ENCODE measurements at regions not wholly inside any gene's neighbourhood (a gene's known extent, or its start where the extent isn't known, plus 50 kb on each side); places are given as distances from the start of the nearest gene placed in this dataset.
"Not testable (repeated sequence)": the region's sequence is repeated elsewhere in the genome, so short reads cannot be mapped to it uniquely, and the experiment has no call there.

DNA sequence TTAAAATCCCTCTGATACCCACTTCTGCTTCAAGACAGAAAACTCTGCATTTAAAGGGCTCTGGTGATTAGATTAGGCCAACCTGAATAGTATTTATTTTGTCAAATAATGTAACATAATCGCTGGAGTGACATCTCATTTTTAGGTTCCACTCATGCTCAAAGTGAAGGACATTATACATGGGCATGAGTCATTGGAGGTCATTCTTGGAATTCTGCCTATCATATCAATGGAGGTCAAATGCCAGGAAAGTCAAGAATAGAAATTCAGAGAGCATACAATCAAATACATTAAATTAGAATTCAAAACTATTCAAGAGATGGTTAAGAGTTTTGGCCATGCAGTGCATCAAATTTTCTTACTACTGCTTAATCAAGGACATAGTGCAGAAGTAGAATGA is 50.8 kb upstream of the PRSS1 start:
- ATAC-seq: no peak

DNA sequence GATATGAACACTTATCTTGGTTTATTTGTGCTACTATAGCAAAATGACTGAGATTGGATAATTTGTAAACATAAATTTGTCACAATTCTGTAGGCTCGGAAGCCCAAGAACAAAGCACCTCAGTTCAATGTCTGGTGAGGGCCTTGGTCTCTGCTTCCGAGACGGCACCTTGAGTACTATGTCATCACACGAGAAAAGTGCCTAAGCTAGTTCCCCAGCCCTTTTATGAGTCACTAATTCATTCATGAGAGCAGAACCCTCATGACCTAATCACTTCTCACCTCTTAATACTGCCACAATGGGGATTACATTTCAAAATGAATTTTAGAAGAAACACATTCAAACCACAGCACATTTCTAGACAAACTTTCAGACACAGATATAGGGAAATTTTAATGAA is 52.0 kb upstream of the PRSS1 start:
- peak; percentile 35 to 78 for ATAC-seq

DNA sequence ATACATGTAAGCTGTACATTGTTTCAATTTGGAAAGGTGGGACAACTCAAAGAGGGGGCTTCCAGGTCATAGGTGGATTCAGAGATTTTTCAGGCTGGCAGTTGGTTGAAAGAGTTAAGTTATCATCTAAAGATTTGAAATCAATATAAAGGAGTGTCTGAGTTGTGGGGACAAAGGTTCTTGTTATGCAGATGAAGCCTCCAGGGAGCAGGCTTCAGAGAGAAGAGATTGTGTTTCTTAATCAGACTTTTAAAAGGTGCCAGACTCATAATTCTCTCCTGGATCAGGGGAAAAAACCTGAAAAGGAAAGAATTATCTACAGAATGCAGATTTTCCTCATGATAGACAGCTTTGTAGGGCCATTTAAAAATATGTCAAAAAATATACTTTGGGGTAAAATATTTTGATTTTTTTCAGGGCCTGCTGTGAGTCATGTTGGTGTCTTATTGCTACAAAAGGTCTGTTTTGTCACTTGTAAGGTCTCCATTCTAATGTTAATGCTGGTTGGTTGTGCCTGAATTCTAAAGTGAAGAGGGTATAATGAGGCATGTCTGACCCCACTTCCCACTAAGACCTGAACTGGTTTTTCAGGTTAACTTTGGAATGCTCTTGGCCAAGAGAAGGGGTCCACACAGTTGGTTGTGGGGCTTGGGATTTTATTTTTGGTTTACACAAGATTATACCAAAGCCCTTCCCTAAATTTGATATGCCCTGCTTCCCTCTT is 52.7 kb upstream of the PRSS1 start:
- no peak for ATAC-seq

DNA sequence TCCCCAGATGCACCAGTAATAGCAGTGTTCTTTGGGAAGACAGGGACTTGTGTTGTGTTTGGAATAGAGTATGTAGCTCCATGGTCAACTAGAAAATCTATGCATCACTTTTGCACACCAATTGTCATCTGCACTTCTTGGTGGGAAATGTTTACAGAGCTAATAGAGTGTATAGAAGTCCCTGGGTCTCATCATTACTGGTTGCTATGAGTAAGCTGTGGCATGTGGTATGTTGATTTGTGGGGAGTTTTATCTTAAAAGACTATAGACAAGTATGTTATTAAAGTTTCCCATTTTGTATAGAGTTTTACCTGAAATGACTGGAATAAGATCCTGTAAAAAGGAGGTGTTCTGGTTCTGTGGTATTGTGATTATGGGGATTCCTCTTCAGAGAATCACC is 55.4 kb upstream of the PRSS1 start:
- ATAC-seq: no peak

DNA sequence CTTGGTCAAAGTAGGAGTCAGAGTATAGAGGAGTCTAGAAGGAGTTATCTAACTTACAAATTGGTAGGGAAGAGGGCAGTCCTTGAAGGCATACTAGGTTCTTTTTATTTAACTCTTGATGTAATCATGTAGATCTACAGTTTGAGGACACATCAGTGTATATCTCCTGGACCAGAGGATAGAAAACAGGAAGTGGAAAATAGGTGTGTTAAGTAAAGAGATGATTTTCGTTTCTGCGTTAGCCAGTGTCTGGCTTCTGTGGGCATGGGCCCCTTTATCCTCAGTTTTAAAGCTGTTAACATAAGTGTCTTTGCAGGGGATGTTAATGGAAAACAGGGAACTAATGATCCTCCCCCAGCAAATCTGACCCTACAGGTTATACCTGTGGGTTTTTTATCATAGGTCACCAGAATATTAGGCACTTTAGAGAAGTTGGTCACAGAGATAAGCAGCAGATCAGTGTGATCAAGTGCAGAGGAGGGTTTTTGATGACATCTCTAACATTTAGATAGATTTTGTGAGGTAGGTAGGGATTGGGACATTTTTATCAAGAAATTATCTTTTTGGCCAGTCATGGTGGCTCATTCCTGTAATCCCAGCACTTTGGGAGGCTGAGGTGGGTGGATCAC is 58.6 kb upstream of the PRSS1 start:
- ATAC-seq: no peak

DNA sequence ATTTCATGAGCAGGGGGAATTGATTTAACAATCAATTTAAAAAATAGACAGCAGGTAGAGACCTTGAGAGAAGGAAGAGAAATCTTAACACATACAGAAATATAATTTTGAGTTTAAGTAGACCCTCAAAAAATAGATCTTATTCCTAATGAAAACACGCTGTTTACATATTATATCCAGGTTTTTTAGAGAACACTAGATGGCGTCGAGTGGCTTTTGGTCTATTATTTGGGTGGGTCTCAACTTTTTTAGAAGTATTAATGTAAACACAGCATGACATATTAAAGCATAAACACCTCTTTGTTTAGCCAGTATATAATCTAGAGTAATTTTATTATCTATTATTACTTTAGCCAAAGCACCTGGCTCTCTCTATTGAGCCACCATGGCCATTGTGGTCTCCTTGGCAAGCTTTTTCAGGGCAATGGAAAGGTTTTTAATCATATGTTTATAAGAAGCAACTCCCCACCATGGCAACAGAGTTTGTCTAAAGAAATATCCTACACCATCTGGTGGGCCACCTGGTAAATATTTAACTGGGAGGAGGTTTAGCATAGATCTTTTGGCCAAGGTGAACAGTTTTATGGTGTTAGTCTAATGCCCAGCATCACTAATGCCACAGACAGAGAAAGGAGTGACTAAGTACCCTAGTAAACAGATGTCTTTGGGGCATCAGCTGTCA is 59.7 kb upstream of the PRSS1 start:
- no peak for ATAC-seq

DNA sequence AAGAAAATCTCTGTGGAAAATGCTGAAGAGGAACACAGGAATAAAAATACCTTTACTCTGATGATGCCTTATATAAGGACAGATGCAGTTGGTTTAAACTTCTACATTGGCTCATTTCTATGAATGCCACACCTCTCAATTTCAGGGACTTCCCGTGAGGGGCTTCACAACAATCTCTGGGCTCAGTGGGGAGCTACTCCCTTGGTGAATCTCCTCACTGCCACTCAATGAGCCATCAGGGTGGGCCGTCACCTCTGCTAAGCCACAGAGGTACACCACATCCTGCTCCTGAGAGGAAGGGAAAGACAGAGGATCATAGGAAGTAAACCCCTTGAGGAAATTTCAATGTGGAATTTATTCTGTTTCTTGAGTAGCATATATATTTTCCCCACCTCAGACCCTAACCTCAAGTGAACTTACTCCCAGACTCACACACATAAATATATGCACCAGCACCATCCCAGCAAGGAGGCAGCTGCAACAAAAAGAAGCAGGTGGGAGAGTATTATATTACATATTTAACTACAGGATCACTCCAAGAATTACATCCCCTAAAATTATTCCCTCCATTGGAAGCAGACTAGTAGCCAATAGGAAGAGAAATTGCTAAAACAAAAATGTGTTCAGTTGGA is 63.3 kb upstream of the PRSS1 start:
- ATAC-seq: no peak

DNA sequence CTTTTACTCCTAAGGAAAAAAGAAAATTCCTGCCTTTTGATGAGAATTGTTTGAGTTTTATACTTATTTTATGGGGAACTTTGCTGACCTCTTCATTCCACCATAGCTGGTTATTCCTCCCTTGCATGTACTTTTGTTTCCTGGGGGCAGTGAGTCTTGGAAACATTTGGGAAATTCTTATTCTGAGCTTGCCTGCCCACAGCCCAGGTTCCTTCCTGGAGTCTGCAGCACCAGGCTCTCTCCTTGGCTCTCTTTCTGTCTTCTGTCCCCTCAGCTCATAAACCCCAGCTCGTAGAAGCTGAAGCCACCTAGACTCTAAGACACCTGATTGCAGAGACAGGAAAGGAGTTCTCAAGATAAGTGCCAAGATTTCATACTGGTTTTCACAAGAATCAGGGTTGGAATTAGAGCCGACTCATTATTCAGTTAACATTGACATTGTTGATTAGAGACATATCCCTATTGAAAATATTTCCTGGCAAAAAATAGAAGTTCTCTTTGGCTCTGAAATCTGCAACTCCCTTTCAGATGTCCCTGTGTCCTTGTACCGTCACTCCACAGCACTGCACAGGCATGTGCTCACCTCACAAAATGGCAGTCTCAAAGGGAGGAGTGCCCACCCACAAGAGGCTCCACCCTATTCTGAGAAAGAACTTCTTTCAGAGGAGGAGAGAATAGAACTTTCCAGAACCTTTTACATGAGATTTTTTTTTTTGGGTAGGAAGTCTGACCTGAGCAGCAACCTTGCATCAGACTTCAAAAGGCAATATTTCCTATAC is 67.8 kb upstream of the PRSS1 start:
- no peak for ATAC-seq

DNA sequence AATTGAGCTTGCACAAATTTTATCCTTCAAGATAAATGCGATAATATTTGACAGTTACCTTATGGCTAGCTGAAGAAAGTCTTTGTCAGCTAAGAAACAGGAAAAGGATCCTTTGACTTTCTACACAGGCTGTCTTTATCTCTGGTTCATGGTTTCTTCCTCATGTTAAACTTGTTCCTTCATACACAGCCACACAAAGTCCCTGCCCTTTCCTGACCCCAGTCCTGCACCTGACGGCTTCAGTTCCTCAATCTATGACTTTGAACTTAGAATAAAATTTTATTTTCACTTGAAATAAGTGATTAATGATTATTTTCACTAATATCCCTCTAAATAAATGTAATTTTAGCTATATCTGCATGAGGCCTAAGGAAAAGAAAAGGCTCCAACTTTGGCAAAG is 77.8 kb upstream of the PRSS1 start:
- no peak for ATAC-seq

DNA sequence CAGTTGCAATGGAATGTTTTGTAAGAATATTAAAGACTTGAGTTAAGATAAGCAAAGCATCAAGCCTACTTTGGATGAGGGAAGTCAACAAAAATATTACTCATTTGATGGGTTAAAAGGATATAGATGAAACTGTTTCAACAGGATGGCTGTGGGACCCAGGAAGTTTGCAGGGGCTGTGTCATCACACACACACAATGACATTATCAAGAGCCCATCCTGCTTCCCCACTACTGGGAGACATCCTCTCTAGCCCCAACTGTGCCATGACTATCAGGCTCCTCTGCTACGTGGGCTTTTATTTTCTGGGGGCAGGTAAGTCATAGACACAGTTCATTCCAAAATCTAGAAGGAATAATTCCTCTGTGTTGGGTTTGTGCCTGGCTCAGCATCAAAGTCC is 78.8 kb upstream of the PRSS1 start:
- ATAC-seq: no peak

DNA sequence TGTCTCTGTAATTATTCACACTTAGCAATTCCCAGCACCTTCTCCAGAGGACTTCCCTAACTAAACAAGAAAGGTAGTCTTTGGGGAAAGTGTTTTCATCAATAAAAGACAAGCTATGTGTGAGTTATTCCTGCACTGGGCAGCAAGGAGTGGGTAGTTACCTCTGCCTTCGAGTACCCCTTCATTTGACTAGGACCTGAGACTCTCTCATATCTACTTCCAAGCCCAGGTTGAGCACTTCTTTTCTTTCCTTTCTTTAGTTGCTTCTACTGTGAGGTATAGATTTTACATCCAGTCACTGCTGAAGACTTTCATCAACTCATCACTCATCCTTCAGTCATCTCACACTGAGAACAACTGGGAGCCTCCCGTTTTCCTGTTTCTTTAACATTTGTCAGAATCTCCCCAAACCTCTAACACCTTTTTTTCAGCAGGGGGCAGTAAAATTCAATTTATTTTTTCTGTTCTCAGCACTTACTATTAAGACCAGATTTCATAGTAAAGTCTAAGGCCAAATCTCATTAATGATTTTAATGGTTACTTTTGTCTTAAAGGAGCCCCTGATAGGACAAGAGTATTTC is 80.1 kb upstream of the PRSS1 start:
- peak in 1 of 2 donors; percentile 24 for ATAC-seq

DNA sequence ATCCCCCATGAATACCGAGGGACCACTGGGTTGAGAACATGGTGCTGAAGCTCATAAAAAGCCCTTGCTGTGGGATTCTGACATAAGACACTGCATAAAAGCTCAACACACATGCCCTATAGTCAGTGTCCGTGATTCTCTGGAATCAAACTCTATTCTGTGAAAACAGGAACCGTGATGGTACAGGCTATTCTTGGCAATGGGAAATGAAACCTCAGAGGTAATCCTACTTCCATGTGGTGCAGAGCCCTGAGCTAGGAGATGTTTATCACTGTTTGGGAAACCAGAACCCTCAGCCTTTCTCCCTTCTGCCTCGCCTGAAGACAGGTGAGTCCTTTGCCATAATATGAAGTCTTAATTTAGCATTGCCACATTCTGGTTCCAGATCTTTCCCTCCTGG is 80.8 kb upstream of the PRSS1 start:
- no peak for ATAC-seq

DNA sequence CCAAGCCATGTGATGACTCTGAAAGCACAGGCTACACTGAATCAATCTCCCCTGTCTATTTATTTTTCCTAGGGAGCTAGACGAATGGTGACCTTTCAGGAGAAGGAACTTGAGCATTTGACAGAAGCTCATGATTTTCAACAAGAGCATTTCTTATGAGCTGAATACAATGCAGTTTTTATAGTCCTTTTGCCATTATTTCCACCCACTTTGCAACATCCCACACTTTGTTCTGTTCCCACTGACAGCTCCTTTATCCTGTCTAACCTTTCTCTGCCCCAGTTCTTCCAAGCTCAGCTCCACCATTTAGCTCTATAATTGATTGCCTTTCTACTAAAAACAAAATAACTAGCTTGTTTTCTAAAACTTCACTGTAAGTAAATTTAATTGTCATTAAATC is 91.9 kb upstream of the PRSS1 start:
- no peak for ATAC-seq

DNA sequence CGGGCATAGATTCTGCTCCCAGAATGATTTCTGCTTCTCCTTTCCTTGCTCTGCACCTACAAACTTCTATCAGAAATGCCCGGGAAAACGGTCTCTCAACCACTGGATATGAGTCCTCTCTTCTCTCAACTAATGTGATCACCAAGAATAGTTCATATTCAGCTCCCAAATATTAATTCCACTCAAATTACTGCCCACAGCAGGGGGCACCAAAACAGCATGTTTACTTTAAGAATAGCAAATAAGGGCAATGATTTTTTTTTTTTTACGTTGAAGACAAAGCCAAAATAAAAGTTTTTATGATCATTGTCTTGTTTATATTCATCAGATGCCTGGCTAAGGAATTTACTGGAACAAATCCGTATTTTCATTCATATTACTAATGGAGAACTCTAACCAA is 94.9 kb upstream of the PRSS1 start:
- ATAC-seq: no peak

DNA sequence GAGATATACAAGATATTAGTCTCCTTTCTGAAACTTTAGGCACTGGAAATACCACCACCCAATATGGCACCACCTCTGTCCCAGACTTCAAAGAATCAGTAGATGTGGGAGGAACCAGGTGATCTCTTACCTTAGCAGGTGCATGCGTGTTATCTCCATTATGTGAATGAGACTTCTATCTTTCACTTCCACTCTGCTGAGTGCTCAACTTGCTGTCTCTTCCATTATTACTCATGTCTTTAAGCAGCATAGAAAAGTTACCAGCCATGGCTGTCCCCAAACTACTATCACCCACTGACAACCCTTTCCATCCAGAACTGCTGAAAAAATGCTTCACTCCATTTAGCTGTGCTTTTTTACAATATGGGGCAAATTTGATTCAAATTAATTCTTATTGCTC is 101.5 kb upstream of the PRSS1 start:
- peak in 1 of 2 donors; percentile 53 for ATAC-seq

DNA sequence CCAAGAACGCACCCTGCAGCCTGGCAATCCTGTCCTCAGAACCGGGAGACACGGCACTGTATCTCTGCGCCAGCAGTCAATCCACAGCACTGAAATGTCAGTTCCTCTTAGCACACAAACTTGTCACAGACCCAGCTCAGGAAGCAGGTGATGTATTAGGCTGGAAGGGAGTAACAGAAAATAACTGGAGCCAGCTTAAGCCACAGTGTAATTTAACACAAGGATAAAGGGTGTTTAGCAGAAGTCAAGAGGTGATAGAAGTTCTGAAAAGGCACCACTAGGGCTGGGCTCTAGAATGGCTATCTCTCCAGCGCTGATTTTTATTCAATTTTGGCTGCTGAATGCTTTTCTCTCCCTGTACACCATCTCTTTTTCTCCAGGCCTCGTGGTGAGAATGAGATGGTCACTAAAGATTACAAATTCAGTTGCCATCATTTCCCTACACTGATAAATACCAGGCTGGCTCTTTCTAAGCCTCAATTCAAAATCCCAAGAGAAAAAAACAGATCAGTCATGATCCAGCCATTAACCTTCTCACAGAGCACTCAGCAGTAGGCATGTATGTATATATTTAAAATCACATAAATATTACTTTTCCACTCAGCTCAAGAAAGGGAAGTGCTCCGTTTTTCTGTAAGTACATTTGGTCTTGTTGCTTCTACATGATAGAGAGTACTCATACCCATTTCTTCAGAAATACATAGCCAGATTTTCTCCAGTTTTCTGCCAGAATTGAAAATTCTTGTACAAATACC is 102.7 kb upstream of the PRSS1 start:
- no peak for ATAC-seq

DNA sequence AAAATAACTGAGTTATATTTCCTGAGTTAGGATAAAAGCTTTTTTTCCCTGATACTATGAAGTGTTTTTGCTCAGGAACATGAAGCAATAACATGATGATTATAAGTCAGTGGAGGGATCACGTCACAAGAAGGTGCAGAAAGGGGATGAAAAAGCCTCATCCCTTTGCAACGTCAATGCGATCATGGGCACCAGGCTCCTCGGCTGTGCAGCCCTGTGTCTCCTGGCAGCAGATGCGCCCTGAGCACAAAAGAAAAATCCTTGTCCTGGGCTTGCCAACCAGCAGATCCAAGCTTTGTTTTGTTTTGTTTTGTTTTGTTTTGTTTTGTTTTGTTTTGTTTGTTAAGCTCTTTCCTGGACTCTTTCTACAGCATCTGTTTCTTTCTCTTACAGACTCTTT is 103.5 kb upstream of the PRSS1 start:
- no peak for ATAC-seq

DNA sequence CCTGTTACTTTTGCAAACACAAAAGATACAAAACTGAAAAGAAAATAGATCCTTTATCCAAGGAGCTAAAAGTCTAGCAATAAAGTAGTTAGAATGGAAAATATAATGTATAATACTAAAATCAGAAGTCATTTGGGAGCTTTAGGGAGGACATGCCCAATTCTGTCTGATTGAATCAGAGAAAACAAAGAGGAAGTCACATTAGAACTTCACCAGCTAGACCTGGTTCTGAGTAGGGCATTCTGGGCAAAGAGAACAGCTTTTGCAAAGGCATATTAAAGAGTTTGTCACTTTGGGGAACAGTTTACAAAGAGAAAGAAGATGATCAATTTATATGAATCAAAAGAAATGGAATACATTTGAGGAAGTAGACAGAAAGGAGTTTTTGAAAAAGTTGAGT is 107.0 kb upstream of the PRSS1 start:
- no peak for ATAC-seq

DNA sequence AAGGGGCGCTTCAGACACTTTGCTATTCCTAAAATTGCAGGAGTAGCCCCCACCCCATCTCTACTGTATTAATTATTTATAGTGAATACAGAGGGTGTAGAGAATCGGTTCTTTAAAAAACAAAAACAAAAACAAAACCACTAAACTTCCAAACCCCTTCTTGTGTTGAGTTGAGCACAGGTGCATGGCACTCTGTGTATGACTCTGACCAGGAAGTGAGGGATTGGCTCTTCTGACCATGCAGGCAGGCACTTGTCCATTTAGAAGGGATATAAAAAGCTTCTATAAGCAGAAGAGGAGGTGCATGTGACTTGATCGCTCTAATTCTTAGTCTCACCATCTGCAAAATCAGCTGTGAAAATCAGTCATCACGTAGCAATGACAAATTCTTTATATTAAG is 108.0 kb upstream of the PRSS1 start:
- not testable (repeated sequence) for ATAC-seq

DNA sequence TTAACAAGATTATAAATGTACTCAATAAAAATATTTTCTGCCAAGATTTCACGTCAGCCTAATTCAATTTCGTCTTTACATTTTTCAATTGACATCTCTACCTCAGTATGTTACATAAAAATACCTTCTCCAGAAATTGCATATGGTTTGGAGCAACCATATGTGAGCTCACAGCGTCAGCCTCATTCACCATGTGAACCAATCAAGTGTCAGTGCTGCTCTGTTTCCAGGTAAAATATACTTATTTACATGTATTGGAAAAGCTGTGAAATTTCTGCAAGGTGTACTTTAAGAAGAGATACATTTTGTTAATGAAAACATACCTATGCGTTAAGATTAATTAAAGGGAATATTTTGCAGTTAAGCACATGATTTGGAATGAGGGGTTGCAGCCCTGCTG is 110.7 kb upstream of the PRSS1 start:
- ATAC-seq: no peak

DNA sequence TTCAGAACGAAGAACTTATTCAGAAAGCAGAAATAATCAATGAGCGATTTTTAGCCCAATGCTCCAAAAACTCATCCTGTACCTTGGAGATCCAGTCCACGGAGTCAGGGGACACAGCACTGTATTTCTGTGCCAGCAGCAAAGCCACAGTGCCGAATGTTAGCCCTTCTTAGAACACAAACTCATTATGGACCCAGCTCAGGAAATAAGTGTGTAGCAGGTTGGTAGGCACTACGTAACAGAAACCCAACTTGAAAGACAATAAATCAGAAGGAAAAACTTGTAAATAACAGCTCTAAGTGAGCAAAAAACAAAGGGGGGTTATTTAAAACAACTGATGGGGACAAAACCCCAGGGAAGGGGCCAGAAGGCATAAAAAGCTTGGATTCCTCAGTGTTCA is 112.0 kb upstream of the PRSS1 start:
- peak; percentile 28 to 49 for ATAC-seq

DNA sequence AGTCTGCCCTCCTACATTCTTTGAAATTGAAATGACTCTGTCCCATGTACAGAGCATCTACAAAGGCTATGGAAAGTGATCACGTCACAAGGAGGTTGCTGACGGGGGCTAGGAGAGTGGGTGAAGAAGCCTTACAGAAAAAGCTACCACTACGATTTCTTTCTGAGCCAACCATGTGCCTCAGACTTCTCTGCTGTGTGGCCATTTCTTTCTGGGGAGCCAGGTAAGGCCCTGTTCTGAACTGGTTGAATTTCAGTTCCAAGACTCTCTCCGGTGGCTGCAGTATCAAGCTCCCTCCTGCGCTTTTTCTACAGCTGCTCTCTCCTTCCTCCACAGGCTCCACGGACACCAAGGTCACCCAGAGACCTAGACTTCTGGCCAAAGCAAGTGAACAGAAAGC is 112.5 kb upstream of the PRSS1 start:
- ATAC-seq: peak; percentile 78 to 87
